Sigmoid colon (tissue), 4 donors: ENCODE measurements at regions not wholly inside any gene's neighbourhood (a gene's known extent, or its start where the extent isn't known, plus 50 kb on each side); places are given as distances from the start of the nearest gene placed in this dataset.

Experiments
- POLR2AphosphoS5 ChIP-seq, 4 donors: sonication (generic); formaldehyde crosslinking; IDR thresholded peaks; one replicate each; pipeline ENCODE4 v1.6.1; 2017; ENCODE audit warnings: antibody characterized with exemption in 4 of 4
- TF ChIP-seq, protein P1 (sequence below), 4 experiments: fragments of 450-650 bp in 3 of 4; fragments of 200-600 bp in 1 of 4; IDR thresholded peaks; one replicate each; pipeline ENCODE4 v1.5.1; 2016 to 2019; ENCODE audit warnings: antibody characterized with exemption in 4 of 4, mild to moderate bottlenecking in 3 of 4, moderate library complexity in 2 of 4

DNA sequence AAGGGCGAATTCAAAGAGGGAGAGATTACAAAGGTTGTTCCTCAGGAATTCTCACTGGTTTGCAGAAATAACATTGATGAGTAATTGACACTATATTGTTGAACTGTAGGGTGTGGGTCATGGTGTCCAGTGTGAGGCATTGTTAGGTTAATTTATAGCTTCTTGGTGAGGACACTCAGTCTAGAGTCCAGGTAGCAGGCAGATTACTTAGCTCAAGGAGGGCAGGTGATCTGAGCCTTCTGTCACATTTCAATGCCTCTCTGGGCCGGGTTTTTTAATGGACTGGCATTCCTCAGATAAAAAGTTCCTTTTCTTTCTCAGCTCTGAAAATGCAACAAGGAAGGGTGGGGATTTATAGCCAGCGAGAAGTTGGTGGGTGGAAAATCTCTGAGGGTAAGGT is 194.2 kb upstream of the PROK2 start:
- TF ChIP-seq, protein P1, sequence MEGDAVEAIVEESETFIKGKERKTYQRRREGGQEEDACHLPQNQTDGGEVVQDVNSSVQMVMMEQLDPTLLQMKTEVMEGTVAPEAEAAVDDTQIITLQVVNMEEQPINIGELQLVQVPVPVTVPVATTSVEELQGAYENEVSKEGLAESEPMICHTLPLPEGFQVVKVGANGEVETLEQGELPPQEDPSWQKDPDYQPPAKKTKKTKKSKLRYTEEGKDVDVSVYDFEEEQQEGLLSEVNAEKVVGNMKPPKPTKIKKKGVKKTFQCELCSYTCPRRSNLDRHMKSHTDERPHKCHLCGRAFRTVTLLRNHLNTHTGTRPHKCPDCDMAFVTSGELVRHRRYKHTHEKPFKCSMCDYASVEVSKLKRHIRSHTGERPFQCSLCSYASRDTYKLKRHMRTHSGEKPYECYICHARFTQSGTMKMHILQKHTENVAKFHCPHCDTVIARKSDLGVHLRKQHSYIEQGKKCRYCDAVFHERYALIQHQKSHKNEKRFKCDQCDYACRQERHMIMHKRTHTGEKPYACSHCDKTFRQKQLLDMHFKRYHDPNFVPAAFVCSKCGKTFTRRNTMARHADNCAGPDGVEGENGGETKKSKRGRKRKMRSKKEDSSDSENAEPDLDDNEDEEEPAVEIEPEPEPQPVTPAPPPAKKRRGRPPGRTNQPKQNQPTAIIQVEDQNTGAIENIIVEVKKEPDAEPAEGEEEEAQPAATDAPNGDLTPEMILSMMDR (IDR thresholded peaks at IDR 0.05): no peak
- TF ChIP-seq POLR2AphosphoS5 (IDR thresholded peaks at IDR 0.05): no peak
